RWPE2 (cell line): ENCODE measurements at regions not wholly inside any gene's neighbourhood (a gene's known extent, or its start where the extent isn't known, plus 50 kb on each side); places are given as distances from the start of the nearest gene placed in this dataset.

ENCODE experiments used
- ATAC-seq: fragments of 200-7000 bp; cut with Tn5 transposase; 3 replicates; pipeline ENCODE4 v1.9.1; 2021; ENCODE audit warnings: low read depth
- DNase-seq: peaks from one replicate; pipeline ENCODE4 v3.0.0-alpha.2; 2020; ENCODE audit warnings: low spot score
- H3K27ac ChIP-seq: fragments of 450-650 bp; 2 replicates; pipeline ENCODE4 v1.5.1; 2017; ENCODE audit warnings: mild to moderate bottlenecking; ENCODE audit not compliant: poor library complexity, severe bottlenecking
- H3K27me3 ChIP-seq: fragments of 250-450 bp; sonication (Bioruptor Pico); 2 replicates; pipeline ENCODE4 v1.5.1; 2021; ENCODE audit warnings: mild to moderate bottlenecking, moderate library complexity; ENCODE audit not compliant: insufficient read depth, poor library complexity, severe bottlenecking
- H3K36me3 ChIP-seq: fragments of 250-450 bp; sonication (Bioruptor Pico); 2 replicates; pipeline ENCODE4 v1.5.1; 2020; ENCODE audit warnings: low read depth, mild to moderate bottlenecking, moderate library complexity
- H3K4me1 ChIP-seq: fragments of 250-450 bp; sonication (Bioruptor Pico); 2 replicates; pipeline ENCODE4 v1.5.1; 2021; ENCODE audit warnings: mild to moderate bottlenecking, moderate library complexity; ENCODE audit not compliant: insufficient read depth, poor library complexity, severe bottlenecking
- H3K4me3 ChIP-seq: fragments of 250-450 bp; sonication (Bioruptor Pico); 2 replicates; pipeline ENCODE4 v1.5.1; 2021; ENCODE audit warnings: mild to moderate bottlenecking, moderate library complexity; ENCODE audit not compliant: severe bottlenecking
- H3K9me3 ChIP-seq: fragments of 250-450 bp; sonication (Bioruptor Pico); 2 replicates; pipeline ENCODE4 v1.5.1; 2021; ENCODE audit warnings: mild to moderate bottlenecking, moderate library complexity; ENCODE audit not compliant: severe bottlenecking
- TF ChIP-seq, protein P1 (sequence below): fragments of 450-650 bp; IDR thresholded peaks from one replicate; pipeline ENCODE4 v1.5.1; 2017; ENCODE audit warnings: mild to moderate bottlenecking, moderate library complexity; ENCODE audit not compliant: poor library complexity, severe bottlenecking

GRCh38 chr5:16234598-16234997 lies 55.0 kb upstream of the MARCHF11 start:
- H3K4me3 ChIP-seq = no peak overlapping the region
- H3K4me1 ChIP-seq = peaks cover 3% of the 10 kb centered on the region
- TF ChIP-seq, protein P1, sequence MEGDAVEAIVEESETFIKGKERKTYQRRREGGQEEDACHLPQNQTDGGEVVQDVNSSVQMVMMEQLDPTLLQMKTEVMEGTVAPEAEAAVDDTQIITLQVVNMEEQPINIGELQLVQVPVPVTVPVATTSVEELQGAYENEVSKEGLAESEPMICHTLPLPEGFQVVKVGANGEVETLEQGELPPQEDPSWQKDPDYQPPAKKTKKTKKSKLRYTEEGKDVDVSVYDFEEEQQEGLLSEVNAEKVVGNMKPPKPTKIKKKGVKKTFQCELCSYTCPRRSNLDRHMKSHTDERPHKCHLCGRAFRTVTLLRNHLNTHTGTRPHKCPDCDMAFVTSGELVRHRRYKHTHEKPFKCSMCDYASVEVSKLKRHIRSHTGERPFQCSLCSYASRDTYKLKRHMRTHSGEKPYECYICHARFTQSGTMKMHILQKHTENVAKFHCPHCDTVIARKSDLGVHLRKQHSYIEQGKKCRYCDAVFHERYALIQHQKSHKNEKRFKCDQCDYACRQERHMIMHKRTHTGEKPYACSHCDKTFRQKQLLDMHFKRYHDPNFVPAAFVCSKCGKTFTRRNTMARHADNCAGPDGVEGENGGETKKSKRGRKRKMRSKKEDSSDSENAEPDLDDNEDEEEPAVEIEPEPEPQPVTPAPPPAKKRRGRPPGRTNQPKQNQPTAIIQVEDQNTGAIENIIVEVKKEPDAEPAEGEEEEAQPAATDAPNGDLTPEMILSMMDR = no peak
- H3K36me3 ChIP-seq = no peaks in the 10 kb centered on the region
- H3K27me3 ChIP-seq = peaks cover 29% of the 10 kb centered on the region
- ATAC-seq (no peak), DNase-seq (no peak)
- H3K9me3 ChIP-seq = peaks cover 3% of the 10 kb centered on the region
- H3K27ac ChIP-seq = no peak overlapping the region

DNA sequence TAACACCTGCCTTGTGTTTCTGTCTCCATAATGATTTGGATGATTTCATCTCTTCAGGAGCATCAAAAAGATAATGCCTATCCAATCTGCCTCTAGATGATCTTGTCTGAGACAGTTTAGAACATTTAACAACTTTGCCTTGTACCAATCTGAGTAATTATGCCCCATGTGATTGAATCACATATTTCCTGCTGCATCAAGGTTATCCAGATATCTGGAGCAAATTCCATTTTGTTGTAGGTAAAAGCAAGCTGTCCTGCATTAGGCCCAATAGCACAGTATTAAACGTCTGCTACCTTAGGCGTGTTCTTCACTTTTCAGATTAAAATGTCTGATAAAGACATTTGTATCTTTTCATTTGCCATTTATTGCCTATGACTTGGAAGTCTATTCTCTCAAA lies 54.1 kb upstream of the MARCHF11 start:
- no peak for ATAC-seq
- DNase-seq = no peak
- Histone ChIP-seq H3K27me3 (peaks cover 27% of the 10 kb centered on the region), H3K27ac (no peak overlapping the region), H3K4me1 (peaks cover 3% of the 10 kb centered on the region), H3K9me3 (peaks cover 3% of the 10 kb centered on the region), H3K4me3 (no peak overlapping the region), H3K36me3 (no peaks in the 10 kb centered on the region)
- TF ChIP-seq, protein P1 = no peak

DNA sequence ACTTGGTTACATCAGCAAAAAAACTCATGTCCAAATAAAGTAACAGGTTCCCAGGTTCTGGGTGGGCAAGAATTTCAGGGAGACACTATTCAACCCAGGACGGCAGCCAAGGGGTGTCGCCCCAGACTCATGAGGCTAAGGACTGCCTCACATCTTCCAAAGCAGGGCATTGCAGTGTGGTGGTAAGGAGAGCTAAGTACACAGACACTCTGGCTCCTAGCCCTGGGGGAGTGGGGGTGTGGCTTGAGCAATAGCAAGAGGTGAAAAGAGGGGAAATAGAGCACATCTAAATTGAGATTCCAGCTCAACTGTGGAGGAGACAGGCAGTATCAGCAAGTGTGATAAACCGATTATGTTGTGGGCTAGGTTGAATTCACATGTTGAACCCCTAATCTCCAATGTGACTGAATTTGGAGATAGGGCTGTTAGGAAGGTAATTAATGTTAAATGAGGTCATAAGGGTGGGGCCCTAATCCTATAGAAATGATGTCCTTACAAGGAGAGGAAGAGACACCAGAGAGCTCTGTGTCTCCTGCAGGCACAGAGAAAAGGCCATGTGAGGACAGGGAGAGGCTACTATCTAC lies 49.9 kb upstream of the MARCHF11 start:
- ATAC-seq = no peak
- peaks cover 40% of the 10 kb centered on the region for H3K27me3 ChIP-seq
- H3K36me3 ChIP-seq = no peaks in the 10 kb centered on the region
- no peak overlapping the region for H3K27ac ChIP-seq
- no peak overlapping the region for H3K4me3 ChIP-seq
- TF ChIP-seq, protein P1 = no peak
- no peaks in the 10 kb centered on the region for H3K9me3 ChIP-seq
- DNase-seq = no peak
- H3K4me1 ChIP-seq = peaks cover 3% of the 10 kb centered on the region
